Spinal cord (tissue), 9 donors: ENCODE measurements at regions not wholly inside any gene's neighbourhood (a gene's known extent, or its start where the extent isn't known, plus 50 kb on each side); places are given as distances from the start of the nearest gene placed in this dataset.
"Not testable (repeated sequence)": the region's sequence is repeated elsewhere in the genome, so short reads cannot be mapped to it uniquely, and the experiment has no call there.

Experiments
- DNase-seq, 6 donors: peaks; one replicate each; pipeline versions ENCODE4 v3.0.0 to v3.0.0-alpha.2; 2013 to 2015; ENCODE audit warnings: low spot score in 6 of 6, low read depth in 4 of 6
- H3K27ac ChIP-seq: one replicate; pipeline ENCODE4 v1.5.1; 2013; ENCODE audit warnings: low read depth, low read length, control low read depth
- H3K27me3 ChIP-seq: one replicate; pipeline ENCODE4 v1.6.1; 2013; ENCODE audit warnings: low read length; ENCODE audit not compliant: control insufficient read depth, insufficient read depth
- H3K36me3 ChIP-seq: one replicate; pipeline ENCODE4 v1.6.1; 2013; ENCODE audit warnings: low read length; ENCODE audit not compliant: control insufficient read depth, insufficient read depth
- H3K4me1 ChIP-seq: one replicate; pipeline ENCODE4 v1.6.1; 2013; ENCODE audit warnings: low read length; ENCODE audit not compliant: control insufficient read depth, insufficient read depth
- H3K4me3 ChIP-seq: one replicate; pipeline ENCODE4 v1.5.1; 2013; ENCODE audit warnings: low read depth, low read length, control low read depth
- H3K9me3 ChIP-seq: one replicate; pipeline ENCODE4 v1.6.1; 2013; ENCODE audit warnings: low read length; ENCODE audit not compliant: control insufficient read depth, insufficient read depth
- WGBS: methylation state at CpG from one replicate; pipeline ENCODE4 v1.1.5; 2013; ENCODE audit warnings: missing lambda C conversion rate; ENCODE audit not compliant: insufficient coverage; 5-methylcytosine and 5-hydroxymethylcytosine counted together
- donor health status: healthy.

DNA sequence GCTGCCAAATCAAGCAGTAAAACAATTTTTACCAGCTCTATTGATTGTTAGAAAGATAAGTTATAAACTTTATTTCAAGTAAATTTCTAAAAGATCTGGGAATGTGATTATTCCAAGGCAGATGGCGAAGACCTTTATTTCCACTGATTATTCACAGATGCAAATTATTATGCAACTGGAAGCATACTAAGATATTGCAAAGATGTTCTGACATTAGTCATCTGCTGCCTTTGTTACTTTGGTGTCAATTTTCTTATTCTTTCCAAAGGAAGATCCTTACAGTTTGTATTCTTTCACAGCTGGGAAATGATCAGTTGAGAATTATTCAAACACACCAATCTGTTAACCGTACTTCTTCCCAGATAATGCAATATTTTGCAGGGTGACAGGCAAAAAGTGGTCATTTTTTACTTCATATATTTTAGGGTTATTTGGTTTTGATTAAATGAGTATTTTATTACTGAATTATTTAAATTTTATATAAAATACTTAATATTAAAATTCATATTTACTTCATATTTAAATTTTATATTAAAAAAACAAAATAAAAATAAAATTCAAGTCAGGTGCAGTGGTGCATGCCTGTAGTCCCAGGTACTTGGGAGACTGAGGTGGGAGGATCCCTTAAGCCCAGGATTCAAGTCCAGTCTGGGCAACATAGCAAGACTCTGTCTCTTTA lies 171.3 kb downstream of the FZD1 start:
- no peaks in the 10 kb centered on the region for H3K36me3 ChIP-seq
- no peaks in the 10 kb centered on the region for H3K9me3 ChIP-seq
- no CpG with 5 or more reads among the region's 2 CpGs for WGBS
- H3K4me1 ChIP-seq: no peaks in the 10 kb centered on the region
- no peak overlapping the region for H3K4me3 ChIP-seq
- H3K27me3 ChIP-seq: no peaks in the 10 kb centered on the region
- H3K27ac ChIP-seq: no peak overlapping the region
- peak in 1 of 6 donors; percentile 39 for DNase-seq

DNA sequence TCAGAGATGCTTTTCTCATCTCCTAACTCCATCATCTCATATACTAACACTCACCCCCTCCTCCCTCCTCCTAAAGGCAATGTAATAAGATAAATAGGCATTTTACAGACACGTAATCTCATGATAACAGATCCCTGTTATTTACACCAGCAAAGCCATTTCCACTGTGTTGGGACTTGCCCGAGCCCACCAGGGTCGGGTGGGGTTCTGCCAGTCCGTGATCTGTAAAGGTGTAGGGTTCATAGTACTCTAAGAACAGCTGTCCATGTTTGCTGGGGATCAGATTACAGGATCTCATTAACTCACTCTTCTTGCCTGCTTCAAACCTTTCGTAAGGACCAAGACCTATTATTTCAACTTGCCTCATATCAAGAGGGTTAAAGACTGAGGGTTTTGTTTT lies 172.4 kb downstream of the FZD1 start:
- no peak overlapping the region for H3K4me3 ChIP-seq
- no peak for DNase-seq

DNA sequence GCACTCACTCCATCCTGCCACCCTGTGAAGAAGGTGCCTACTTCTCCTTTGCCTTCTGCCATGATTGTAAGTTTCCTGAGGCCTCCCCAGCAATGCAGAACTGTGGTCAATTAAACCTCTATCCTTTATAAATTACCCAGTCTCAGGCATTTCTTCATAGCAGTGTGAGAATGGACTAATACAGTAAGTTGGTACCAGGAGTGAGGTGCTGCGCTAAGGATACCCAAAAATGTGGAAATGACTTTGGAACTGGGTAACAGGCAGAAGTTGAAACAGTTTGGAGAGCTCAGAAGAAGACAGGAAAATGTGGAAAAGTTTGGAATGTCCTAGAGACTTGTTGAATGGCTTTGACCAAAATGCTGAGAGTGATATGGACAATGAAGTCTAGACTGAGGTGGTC lies 176.0 kb downstream of the FZD1 start:
- H3K27me3 ChIP-seq, H3K27ac ChIP-seq, H3K4me3 ChIP-seq, H3K36me3 ChIP-seq, H3K9me3 ChIP-seq, H3K4me1 ChIP-seq, DNase-seq: not testable (repeated sequence)
- WGBS: 100% methylated on average over 1 of the region's 1 CpG

More for the DNA sequence above, 172.4 kb downstream of the FZD1 start:
- Histone ChIP-seq H3K27ac (no peak overlapping the region), H3K9me3 (peaks cover 3% of the 10 kb centered on the region), H3K27me3 (no peaks in the 10 kb centered on the region), H3K4me1 (no peaks in the 10 kb centered on the region), H3K36me3 (no peaks in the 10 kb centered on the region)
- WGBS: 89% methylated on average over 3 of the region's 5 CpGs

DNA sequence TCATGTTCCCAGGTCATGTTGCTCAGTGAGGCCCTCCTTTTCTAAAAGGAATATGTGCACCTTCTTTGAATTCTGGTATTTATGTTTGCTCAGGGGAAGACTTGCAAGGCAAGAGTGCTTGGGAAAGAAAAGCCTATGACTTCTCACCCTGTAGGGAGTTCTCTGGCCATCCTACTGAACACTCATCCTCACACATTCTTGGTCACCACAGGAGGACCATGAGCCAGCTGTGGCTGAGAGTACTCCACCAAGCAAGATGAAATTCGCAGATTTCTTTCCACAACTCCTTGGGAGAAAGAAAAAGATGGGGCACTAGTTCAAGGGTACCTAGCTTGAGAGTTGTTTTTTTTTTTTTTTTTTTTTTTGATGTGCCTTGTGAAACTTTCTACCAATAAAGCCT lies 179.6 kb downstream of the FZD1 start:
- H3K4me3 ChIP-seq: no peak overlapping the region
- WGBS: no CpG with 5 or more reads among the region's 1 CpG
- DNase-seq: no peak
- H3K36me3 ChIP-seq: no peaks in the 10 kb centered on the region
- peaks cover 3% of the 10 kb centered on the region for H3K9me3 ChIP-seq
- H3K27ac ChIP-seq: no peak overlapping the region
- H3K4me1 ChIP-seq: no peaks in the 10 kb centered on the region
- no peaks in the 10 kb centered on the region for H3K27me3 ChIP-seq

DNA sequence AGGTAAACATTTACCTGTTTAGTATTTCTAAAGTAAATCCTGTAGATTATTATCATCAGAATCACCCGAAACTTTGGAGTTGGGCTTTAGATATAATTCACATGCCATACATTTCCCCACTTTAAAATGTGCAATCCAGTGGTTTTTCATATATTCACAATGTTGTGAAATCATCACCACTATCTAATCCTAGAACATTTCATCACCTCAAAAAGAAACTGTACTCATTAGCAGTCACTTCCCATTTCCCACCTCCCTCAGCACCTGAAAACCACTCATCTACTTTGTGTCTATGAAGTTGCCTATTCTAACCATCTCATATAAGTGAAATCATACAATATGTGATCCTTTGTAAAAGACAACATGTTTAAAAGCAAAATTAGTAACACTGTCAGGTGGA lies 182.6 kb downstream of the FZD1 start:
- Histone ChIP-seq H3K36me3 (no peaks in the 10 kb centered on the region), H3K27me3 (no peaks in the 10 kb centered on the region)
- WGBS: 100% methylated on average over 1 of the region's 1 CpG

DNA sequence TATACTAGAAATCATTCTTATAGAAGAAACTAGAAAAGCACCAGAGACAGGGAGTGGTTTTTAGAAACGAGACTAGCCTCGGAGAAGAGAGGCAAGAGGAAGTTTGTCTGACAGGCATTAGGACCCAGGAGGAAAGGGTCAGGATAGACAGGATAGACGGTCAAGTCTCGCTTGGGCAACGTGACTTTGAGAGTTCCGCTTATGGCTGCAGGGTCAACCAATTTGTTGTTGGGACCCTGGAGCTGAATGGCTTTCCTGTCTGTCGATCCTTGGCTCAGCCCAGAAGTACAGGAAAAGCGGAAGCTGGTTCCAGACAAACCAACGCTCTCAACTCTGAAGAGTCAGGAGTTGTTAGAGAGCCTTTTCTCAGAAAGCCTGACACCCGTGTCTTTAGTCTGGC lies 191.2 kb downstream of the FZD1 start:
- DNase-seq: no peak
- H3K4me3 ChIP-seq: no peak overlapping the region
- H3K27me3 ChIP-seq: no peaks in the 10 kb centered on the region
- H3K9me3 ChIP-seq: no peaks in the 10 kb centered on the region
- no peak overlapping the region for H3K27ac ChIP-seq
- H3K4me1 ChIP-seq: no peaks in the 10 kb centered on the region
- H3K36me3 ChIP-seq: no peaks in the 10 kb centered on the region
- WGBS: 89% methylated on average over 10 of the region's 10 CpGs

More for the DNA sequence above, 182.6 kb downstream of the FZD1 start:
- Histone ChIP-seq H3K4me3 (no peak overlapping the region), H3K4me1 (no peaks in the 10 kb centered on the region), H3K9me3 (no peaks in the 10 kb centered on the region), H3K27ac (no peak overlapping the region)
- no peak for DNase-seq

DNA sequence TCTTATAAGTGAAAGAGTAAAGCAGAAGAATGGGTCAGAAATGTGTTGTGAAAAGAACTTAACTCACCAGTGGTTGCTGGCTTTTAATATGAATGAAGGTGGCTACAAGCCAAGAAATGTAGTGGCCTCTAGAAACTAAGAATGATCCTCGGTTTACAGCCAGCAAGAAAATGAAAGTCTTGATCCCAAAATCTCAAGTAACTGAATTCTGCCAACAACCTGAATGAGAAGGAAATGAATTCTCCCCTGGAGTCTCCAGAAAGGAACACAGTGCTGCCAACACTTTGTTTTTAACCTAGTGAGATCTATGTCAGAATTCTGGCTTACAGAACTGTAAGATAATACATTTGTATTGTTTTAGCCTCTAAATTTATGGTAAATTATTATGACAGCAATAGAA lies 193.0 kb downstream of the FZD1 start:
- Histone ChIP-seq H3K4me3 (no peak overlapping the region), H3K27ac (no peak overlapping the region), H3K4me1 (no peaks in the 10 kb centered on the region), H3K27me3 (no peaks in the 10 kb centered on the region), H3K9me3 (no peaks in the 10 kb centered on the region), H3K36me3 (no peaks in the 10 kb centered on the region)
- no peak for DNase-seq
- WGBS: 40% methylated on average over 1 of the region's 1 CpG

DNA sequence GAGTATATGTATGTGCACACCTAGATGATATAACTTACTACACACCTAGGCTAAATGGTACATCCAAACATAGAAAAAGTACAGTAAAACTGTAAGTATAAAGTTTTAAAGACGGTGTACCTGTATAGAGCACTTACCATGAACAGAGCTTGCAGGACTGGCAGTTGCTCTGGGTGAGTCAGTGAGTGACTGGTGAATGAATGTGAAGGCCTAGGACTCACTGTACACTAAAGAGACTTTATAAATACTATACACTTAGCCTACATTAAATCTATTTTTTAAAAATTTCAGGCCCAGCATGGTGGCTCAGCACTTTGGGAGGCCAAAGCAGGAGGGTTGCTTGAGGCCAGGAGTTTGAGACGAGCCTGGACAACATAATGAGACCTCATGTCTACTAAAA lies 195.3 kb downstream of the FZD1 start:
- 80% methylated on average over 1 of the region's 2 CpGs for WGBS
- Histone ChIP-seq H3K36me3 (no peaks in the 10 kb centered on the region), H3K9me3 (no peaks in the 10 kb centered on the region), H3K27me3 (no peaks in the 10 kb centered on the region), H3K4me1 (no peaks in the 10 kb centered on the region), H3K4me3 (no peak overlapping the region), H3K27ac (no peak overlapping the region)
- no peak for DNase-seq

DNA sequence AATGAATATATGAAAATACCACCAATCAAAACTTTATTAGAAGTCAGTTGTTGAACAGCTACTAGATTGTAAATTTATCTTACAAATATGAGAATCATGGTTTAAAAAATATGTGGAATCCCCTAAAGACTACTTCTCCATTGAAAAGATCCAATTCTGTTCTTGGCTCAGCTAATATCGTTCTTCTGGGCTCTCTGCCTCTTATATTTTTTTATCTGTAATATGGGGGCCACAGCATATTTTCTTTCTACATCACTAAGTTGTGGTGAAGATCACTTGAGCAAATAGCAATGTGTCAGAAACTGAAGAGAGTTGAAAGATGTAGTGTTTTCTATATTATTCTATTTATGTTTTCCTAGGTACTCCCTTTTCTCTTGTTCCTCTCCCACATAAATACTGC lies 198.1 kb downstream of the FZD1 start:
- Histone ChIP-seq H3K4me3 (no peak overlapping the region), H3K36me3 (no peaks in the 10 kb centered on the region), H3K4me1 (no peaks in the 10 kb centered on the region), H3K9me3 (no peaks in the 10 kb centered on the region), H3K27me3 (no peaks in the 10 kb centered on the region), H3K27ac (no peak overlapping the region)
- DNase-seq: no peak
- WGBS: no CpG with 5 or more reads among the region's 1 CpG

DNA sequence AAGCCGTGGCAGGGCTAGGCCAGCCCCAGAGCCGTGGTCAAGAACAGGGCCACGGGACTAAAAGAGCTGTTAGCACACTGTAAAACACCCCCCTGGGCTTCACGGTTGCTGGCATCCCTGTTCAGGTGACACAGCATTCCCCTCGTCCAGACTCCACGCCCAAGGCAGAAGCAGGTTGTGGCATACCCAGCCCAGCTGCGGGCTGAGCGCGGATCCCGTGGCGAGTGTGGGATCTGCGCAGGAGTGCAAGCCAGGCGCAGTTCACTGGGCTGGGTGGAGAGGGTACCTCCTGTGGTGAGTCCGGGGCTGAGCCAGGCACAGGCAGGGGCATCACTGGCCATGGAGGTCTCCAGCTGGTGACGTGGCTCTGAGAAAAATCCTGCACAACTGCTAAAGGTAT lies 199.1 kb downstream of the FZD1 start:
- Histone ChIP-seq H3K4me1 (no peaks in the 10 kb centered on the region), H3K27me3 (no peaks in the 10 kb centered on the region), H3K9me3 (no peaks in the 10 kb centered on the region), H3K4me3 (no peak overlapping the region), H3K27ac (no peak overlapping the region), H3K36me3 (no peaks in the 10 kb centered on the region)
- DNase-seq: no peak
- WGBS: 95% methylated on average over 14 of the region's 15 CpGs
